Urinary bladder (tissue), 3 donors: ENCODE measurements at regions not wholly inside any gene's neighbourhood (a gene's known extent, or its start where the extent isn't known, plus 50 kb on each side); places are given as distances from the start of the nearest gene placed in this dataset.

Source experiments
- DNase-seq: peaks from one replicate; pipeline ENCODE4 v3.0.0-alpha.2; 2015; ENCODE audit errors: extremely low spot score
- H3K27ac ChIP-seq: one replicate; pipeline ENCODE4 v1.5.1; 2013; ENCODE audit warnings: low read depth, mild to moderate bottlenecking, moderate library complexity
- H3K36me3 ChIP-seq: one replicate; pipeline ENCODE4 v1.6.1; 2013; ENCODE audit warnings: mild to moderate bottlenecking, moderate library complexity; ENCODE audit not compliant: insufficient read depth
- H3K4me1 ChIP-seq: one replicate; pipeline ENCODE4 v1.6.1; 2013; ENCODE audit warnings: mild to moderate bottlenecking, moderate library complexity; ENCODE audit not compliant: insufficient read depth
- H3K4me3 ChIP-seq: one replicate; pipeline ENCODE4 v1.5.1; 2013; ENCODE audit warnings: low read depth, low read length
- WGBS: extraction: QIAGEN DNeasy Blood & Tissue Kit; methylation state at CpG from one replicate; pipeline ENCODE4 v1.1.7; 2013; 5-methylcytosine and 5-hydroxymethylcytosine counted together
- donor health status: healthy with polysubstance abuse.
- donor health status: healthy.

DNA sequence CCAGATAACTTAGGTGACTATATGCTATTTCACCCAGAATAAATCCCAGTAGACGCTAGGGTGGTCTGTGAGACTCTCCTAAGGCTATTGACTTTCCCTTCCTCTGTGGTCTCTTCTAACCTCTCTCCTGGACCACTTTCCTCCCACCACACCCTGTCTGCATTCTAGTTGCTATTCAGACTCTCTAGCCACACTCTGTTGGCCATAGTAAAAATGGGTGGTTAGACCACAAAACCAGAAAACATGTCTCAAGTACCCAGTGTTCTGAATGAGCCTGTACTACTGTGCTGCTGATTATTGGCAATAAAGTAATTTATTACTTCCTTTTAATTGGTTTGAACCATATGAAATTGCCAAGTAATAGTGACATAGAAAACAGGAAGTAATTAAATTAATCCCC is 240.8 kb downstream of the KIF20B start:
- Histone ChIP-seq H3K4me3 (no peak overlapping the region), H3K4me1 (peaks cover 2% of the 10 kb centered on the region), H3K36me3 (no peaks in the 10 kb centered on the region), H3K27ac (no peak overlapping the region)
- WGBS = 0% methylated on average over 1 of the region's 1 CpG
- no peak for DNase-seq

GRCh38 chr10:89944138-89944537 is 242.7 kb downstream of the KIF20B start:
- Histone ChIP-seq H3K36me3 (no peaks in the 10 kb centered on the region), H3K4me1 (peaks cover 2% of the 10 kb centered on the region), H3K27ac (no peak overlapping the region), H3K4me3 (no peak overlapping the region)
- no peak for DNase-seq
- 75% methylated on average over 1 of the region's 1 CpG for WGBS

DNA sequence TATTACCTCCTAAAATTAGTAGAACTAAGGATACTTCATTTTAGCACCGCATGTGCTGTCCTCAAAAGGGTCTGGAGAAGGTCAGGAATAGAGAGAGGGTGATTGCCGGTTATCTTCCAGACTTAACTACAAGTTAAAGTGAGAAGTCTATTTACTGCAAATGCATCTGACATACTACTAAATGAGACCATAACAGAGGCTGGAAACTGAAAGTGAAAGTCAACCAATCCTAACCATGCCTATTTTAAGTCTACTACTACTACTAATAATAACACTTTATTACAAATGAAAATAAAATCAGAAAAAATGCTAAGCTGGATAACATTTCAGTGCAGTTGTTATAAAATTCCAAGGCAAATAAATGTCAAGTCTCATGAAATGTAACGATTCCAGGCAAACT is 244.7 kb downstream of the KIF20B start:
- Histone ChIP-seq H3K27ac (no peak overlapping the region), H3K4me3 (no peak overlapping the region), H3K36me3 (no peaks in the 10 kb centered on the region), H3K4me1 (no peaks in the 10 kb centered on the region)
- no peak for DNase-seq
- 77% methylated on average over 3 of the region's 3 CpGs for WGBS

- Histone ChIP-seq H3K4me3 (no peak overlapping the region), H3K27ac (no peak overlapping the region), H3K4me1 (no peaks in the 10 kb centered on the region), H3K36me3 (no peaks in the 10 kb centered on the region)
- DNase-seq = no peak
Measured at GRCh38 chr10:89949496-89949895, 248.1 kb downstream of the KIF20B start.

DNA sequence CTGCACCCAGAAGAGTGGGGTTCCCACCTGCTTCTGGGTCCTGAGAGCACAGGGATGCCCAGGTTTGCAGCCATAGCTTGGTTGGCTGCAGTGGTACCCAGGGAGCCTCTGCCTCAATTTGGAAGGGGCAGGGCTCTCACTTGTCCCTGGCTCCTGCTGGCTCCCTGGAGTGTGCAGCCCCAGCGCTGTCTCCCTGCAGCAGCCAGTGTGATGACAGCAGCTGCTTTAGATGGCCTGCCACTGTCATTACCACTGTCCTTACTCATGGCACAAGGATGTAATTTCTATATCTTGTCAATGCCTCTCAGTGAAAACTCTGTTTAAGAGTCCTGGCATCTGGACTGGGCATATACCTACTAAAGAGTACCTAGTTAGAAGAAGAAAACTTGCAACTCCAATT is 250.9 kb downstream of the KIF20B start:
- Histone ChIP-seq H3K4me3 (no peak overlapping the region), H3K36me3 (no peaks in the 10 kb centered on the region), H3K27ac (no peak overlapping the region), H3K4me1 (no peaks in the 10 kb centered on the region)
- no peak for DNase-seq
- 72% methylated on average over 1 of the region's 1 CpG for WGBS

DNA sequence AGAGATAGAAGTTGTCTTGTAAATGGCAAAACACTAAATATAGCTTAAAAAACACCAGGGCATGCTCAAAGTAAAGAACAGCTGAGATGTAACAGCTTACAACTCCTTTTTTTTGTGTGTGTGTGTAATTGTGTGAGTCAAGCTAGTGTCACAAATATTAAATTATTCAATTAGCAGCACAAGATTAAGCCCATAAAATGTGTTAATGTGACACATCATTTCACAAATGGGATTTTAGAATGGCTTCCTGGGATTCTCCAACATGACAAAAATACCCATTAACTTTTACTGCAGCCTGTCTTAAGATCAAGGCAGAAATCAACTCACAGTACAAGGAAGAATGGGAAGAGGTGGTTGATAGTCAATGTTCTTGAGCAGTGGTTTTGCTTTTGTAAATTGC is 251.4 kb downstream of the KIF20B start:
- Histone ChIP-seq H3K4me1 (no peaks in the 10 kb centered on the region), H3K36me3 (no peaks in the 10 kb centered on the region), H3K27ac (no peak overlapping the region), H3K4me3 (no peak overlapping the region)
- no peak for DNase-seq

DNA sequence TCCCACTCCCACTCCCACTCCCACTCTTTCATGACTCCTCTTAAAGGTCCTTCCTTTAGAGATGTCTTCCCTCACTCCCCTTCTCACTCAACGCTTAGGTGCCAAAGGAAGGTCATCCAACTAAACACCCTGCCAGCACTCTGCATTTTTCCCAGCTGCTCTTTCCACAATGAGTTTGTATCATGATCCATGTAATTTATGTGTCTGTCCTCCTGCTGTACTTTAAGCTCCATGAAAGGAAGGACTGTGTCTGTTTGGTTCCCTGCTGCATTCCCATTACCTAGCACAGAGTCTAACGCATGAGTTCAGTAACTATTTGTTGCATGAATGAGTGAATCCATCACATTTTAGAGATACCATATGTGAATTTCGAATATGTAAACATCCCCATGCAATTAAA is 252.7 kb downstream of the KIF20B start:
- Histone ChIP-seq H3K36me3 (no peaks in the 10 kb centered on the region), H3K27ac (no peak overlapping the region), H3K4me3 (no peak overlapping the region), H3K4me1 (no peaks in the 10 kb centered on the region)
- no peak for DNase-seq
- WGBS = 36% methylated on average over 3 of the region's 3 CpGs

DNA sequence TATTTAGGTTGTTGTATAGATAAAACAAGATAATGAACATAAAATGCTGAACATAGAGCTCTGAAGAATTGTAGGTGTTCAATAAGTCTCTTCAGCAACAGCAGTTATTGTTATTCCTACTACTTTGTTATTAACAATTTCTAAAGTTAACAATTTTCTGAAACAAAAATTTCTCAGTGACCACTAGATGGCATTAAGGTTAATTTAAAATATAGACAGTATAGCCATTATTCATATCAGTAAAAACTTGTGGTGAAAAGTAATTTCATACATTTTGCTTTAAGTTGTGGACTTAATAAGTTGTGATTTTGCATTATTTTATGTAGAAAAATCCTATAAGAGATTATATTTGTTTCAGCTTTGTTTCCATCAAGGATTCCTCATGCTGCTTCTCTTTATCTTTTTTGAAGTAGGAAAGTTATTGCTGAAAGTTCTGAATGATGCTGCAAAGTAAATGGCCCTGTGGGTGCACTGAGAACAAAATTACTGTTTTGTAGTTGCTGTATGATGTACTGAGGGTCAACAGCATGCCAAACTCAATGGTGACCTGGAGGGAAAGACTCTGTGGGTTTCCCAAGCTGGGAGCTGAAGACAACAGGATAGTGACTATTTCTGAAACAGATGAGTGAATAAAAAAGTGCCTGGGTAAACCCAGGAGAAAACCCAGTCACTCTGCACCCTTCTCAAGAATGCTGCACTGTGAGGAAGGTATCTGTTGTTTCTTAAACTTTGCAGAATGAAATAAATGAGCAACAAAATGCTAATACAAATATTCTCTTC is 253.6 kb downstream of the KIF20B start:
- no peak overlapping the region for H3K27ac ChIP-seq
- no peaks in the 10 kb centered on the region for H3K36me3 ChIP-seq
- H3K4me1 ChIP-seq = no peaks in the 10 kb centered on the region
- DNase-seq = no peak
- H3K4me3 ChIP-seq = no peak overlapping the region

GRCh38 chr10:89959433-89960110 is 258.2 kb downstream of the KIF20B start:
- H3K27ac ChIP-seq = no peak overlapping the region
- no peaks in the 10 kb centered on the region for H3K36me3 ChIP-seq
- no peak overlapping the region for H3K4me3 ChIP-seq
- H3K4me1 ChIP-seq = no peaks in the 10 kb centered on the region
- no peak for DNase-seq
- WGBS = 86% methylated on average over 7 of the region's 7 CpGs

GRCh38 chr10:89963451-89964102 is 262.2 kb downstream of the KIF20B start:
- H3K4me1 ChIP-seq = no peaks in the 10 kb centered on the region
- no peak overlapping the region for H3K4me3 ChIP-seq
- no peak for DNase-seq
- WGBS = 98% methylated on average over 2 of the region's 2 CpGs
- H3K36me3 ChIP-seq = no peaks in the 10 kb centered on the region
- H3K27ac ChIP-seq = no peak overlapping the region

DNA sequence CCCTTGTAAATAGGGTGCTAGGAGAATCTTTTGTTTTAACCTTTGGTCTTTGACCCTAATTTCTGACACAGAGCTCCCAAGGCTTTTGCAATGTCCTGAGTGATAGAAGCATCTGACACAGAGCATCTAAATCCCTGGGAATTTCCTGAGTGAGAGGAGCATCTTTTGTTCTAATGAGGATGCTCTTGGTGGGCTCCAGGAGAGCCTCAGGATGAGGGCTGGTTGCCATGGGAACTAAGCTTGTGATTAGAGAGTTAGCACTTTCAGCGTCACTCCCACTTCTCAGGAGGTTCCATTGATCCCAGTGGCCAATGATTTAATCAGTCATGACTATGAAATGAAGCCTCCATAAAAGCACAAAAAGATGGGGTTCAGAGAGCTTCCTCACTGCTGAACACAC is 264.8 kb downstream of the KIF20B start:
- Histone ChIP-seq H3K4me3 (no peak overlapping the region), H3K36me3 (no peaks in the 10 kb centered on the region), H3K4me1 (no peaks in the 10 kb centered on the region), H3K27ac (no peak overlapping the region)
- WGBS = 92% methylated on average over 1 of the region's 1 CpG
- no peak for DNase-seq

GRCh38 chr10:89973326-89973725 is 271.9 kb downstream of the KIF20B start:
- H3K36me3 ChIP-seq = no peaks in the 10 kb centered on the region
- no peak for DNase-seq

GRCh38 chr10:89975071-89975470 is 273.7 kb downstream of the KIF20B start:
- Histone ChIP-seq H3K27ac (no peak overlapping the region), H3K4me1 (no peaks in the 10 kb centered on the region), H3K4me3 (no peak overlapping the region), H3K36me3 (no peaks in the 10 kb centered on the region)
- WGBS = 39% methylated on average over 2 of the region's 2 CpGs
- no peak for DNase-seq

More at GRCh38 chr10:89973326-89973725, 271.9 kb downstream of the KIF20B start:
- no peak overlapping the region for H3K27ac ChIP-seq
- WGBS = 52% methylated on average over 2 of the region's 2 CpGs
- no peak overlapping the region for H3K4me3 ChIP-seq
- H3K4me1 ChIP-seq = no peaks in the 10 kb centered on the region

- no peak for DNase-seq
- H3K27ac ChIP-seq = no peak overlapping the region
- WGBS = 43% methylated on average over 2 of the region's 2 CpGs
- no peak overlapping the region for H3K4me3 ChIP-seq
- H3K4me1 ChIP-seq = no peaks in the 10 kb centered on the region
- no peaks in the 10 kb centered on the region for H3K36me3 ChIP-seq
Measured at GRCh38 chr10:89975771-89976170, 274.4 kb downstream of the KIF20B start.
